ENCODE measurements at regions not wholly inside any gene's neighbourhood (a gene's known extent, or its start where the extent isn't known, plus 50 kb on each side); places are given as distances from the start of the nearest gene placed in this dataset.
"Not testable (repeated sequence)": the region's sequence is repeated elsewhere in the genome, so short reads cannot be mapped to it uniquely, and the experiment has no call there.

DNA sequence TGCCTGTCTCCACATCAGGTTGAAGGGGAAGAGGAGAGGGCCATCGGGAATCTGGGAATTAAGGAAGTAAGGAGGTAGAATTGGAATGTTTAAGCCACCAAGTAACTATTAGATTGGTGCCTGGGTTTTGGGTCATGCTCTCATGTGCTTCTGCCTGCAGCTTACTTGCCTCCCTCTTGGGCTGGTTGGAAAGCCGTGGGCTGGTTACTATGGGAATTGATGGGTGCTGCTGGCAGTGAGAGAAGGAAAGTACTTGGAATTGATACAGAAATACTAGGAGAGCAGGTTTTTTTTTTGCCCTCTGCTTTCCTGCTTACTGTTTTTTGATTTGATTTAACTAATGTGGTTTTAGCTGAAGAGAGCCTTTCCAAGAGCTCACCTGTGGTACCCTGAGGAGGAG lies 493.5 kb upstream of the RGS6 start:
- DNase-seq, result no peak

- DNase-seq, result no peak
Measured at GRCh38 chr14:71441126-71441525, 491.1 kb upstream of the RGS6 start.

- DNase-seq, result no peak
Measured at GRCh38 chr14:71444030-71444822, 488.0 kb upstream of the RGS6 start.

DNA sequence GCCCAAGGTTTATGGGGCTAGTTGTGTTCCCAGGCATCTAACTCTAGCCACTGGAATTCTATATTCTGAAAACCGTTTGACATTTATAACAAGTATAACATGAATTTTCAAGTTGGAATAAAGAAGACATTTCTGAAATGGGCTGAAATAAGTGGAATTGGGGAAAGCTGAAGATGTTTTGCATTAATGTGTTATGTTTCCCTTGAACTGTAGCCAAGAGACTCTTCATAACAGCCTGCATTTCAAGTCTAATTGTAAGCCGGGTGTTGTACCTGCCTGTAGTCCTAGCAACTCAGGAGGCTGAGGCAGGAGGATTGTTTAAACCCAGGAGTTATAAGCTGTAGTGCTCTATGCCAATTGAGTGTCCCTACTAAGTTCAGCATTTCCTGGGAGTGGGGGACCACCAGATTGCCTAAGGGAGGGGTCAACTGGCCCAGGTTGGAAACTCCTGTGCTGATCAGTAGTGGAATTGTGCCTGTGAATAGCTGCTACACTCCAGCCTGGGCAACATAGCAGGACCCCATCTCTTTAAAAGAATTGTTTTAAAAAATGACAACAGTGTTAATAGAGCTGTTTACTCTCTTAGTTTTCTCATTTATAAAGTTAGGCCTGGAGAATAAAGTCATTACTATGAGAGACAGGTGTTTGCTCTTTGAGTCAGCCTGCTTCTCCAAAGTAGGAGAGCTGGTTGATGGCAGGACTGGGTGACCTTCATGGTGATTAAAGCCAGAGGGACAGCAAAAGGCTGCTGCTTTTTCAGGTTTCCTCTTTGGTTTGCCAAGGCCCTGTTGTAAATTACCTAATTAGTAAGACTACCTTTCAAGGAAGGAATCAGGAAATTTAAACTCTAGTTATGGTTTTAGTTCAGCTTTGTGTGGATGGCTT lies 483.6 kb upstream of the RGS6 start:
- no peak for DNase-seq

- no peak for DNase-seq
Measured at GRCh38 chr14:71449316-71450055, 482.7 kb upstream of the RGS6 start.

DNA sequence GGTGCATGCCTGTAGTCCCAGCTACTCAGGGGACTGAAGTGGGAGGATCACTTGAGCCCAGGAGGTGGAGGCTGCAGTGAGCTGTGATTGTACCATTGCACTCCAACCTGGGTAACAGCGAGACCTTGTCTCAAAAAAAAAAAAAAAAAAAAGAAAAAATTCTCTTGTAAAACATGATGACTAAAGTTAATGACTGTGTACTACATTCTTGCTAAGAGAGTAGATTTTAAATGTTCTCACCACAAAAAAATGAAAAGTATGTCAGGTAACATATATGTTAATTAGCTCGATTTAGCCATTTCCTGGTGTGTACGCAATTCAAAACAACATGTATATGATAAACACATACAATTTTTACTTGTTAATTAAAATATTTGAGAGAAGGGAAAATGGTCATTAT lies 480.7 kb upstream of the RGS6 start:
- DNase-seq, result no peak

DNA sequence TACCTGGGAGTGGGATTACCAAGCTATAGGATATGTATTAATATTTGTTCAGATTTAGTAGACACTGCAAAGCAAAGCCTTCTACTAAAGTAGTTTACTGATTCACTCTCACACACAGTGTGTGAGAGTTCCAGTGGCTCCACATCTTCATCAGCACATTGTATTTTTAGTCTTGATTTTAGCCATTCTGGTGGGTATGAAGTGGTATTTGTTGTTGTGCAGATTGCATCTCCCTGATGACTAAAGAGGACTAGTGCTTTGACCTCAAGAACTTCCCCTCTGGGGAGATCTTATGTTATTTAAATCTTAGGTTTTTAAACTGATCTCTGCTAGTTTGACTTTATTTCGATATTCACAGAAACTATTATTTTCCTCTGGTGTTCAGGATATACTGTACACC lies 479.7 kb upstream of the RGS6 start:
- DNase-seq, result no peak

GRCh38 chr14:71452987-71453386 lies 479.2 kb upstream of the RGS6 start:
- DNase-seq, result no peak

- no peak for DNase-seq
Measured at GRCh38 chr14:71454010-71454409, 478.2 kb upstream of the RGS6 start.

- peak; percentile 11 for DNase-seq
Measured at GRCh38 chr14:71454513-71455332, 477.5 kb upstream of the RGS6 start.

GRCh38 chr14:71460091-71460490 lies 472.1 kb upstream of the RGS6 start:
- no peak for DNase-seq

DNA sequence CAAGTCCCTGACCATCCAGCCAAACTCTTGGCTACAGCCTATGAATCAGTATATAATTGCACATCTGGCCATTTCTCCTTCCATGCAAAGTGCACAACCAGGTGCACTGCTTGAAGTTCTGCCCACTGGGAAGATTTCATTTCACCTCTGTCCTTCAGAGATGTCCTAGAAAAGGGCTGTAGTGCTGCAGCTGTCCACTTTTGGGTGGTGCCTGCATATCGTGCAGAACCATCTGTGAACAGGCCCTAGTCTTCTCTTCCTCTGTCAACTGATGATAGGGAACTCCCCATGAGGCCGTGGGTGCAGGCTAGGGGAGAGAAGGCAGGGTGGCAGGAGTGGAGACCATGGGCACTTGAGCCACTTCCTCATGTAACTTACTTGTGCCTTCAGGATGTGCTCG lies 470.6 kb upstream of the RGS6 start:
- DNase-seq, result not testable (repeated sequence)

DNA sequence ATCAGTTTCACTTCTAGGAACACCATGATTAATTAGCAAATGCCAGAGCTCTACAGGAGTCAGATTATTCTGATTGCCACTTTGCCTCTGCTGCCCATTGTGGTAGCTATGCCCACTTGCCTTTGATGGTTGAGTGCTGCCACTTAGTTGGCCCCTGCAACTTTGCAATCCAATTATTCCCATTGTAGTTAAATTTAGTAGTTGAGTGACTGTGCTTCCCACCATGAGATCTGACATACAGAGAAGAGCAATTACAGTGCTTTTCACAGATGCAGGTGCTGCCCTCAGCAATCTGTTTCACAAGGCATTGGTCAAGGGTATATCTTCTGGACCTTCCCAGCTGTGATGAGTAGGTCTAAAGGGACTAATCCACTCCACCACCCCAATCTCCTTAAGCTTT lies 468.4 kb upstream of the RGS6 start:
- no peak for DNase-seq

DNA sequence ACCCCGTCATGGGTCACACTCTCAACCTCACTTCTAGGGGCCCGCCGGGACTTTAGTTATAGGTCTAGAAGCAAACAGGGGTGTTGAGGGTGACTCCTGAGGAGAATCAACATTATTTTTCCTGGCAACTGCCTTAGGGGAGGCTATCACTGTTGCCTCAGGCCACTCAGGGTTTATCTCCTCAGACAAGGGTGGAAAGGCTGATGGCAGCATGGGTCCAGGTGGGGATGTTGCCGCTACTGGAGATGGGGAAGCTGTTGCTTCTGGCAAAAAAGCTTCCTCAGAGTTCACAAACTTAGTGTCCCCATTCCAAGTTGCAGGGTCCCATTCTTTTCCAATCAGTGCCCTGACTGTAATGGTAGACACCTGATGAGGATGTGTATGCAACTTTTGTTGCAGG lies 467.4 kb upstream of the RGS6 start:
- no peak for DNase-seq

GRCh38 chr14:71465316-71465715 lies 466.9 kb upstream of the RGS6 start:
- no peak for DNase-seq

DNA sequence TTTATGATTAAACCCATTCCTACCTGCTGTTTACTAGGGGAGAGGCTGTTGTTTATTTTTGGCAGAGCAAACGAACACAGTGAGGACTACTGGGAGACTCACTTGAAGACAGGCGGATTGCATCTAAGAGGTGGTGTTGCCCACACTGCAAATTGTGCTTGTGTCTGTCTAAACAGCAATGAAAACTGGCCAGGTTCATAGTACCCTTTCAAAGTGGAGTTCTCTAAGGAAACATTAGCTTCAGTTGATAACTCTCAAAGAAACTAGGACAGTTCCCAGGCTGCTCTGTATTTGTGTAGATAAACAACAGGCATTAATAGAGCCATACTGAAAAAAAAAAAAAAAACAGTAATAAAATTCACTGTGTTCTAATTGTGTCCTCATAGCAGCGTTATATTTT lies 466.0 kb upstream of the RGS6 start:
- no peak for DNase-seq

- no peak for DNase-seq
Measured at GRCh38 chr14:71466946-71467345, 465.3 kb upstream of the RGS6 start.

DNA sequence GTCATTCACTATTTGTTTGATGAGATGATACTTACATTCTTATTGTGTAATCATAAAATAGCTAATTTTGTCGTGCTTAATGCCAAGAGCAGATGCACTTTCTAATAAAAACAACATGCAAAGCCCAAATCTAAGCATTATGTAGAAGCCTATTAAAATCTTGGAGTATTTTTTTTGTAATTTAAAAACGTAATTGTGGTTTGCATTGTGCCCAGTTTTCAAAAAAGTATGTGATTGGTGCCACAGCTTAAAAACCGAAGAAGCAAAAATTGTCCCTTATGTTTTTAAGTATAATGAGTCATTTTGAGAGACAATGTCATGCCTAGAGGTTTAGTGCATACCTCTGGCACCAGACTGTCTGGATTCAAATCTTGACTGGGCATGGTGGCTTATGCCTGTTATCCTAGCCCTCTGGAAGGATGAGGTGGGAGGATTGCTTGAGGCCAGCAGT lies 464.8 kb upstream of the RGS6 start:
- no peak for DNase-seq

GRCh38 chr14:71468701-71469100 lies 463.5 kb upstream of the RGS6 start:
- DNase-seq, result no peak

DNA sequence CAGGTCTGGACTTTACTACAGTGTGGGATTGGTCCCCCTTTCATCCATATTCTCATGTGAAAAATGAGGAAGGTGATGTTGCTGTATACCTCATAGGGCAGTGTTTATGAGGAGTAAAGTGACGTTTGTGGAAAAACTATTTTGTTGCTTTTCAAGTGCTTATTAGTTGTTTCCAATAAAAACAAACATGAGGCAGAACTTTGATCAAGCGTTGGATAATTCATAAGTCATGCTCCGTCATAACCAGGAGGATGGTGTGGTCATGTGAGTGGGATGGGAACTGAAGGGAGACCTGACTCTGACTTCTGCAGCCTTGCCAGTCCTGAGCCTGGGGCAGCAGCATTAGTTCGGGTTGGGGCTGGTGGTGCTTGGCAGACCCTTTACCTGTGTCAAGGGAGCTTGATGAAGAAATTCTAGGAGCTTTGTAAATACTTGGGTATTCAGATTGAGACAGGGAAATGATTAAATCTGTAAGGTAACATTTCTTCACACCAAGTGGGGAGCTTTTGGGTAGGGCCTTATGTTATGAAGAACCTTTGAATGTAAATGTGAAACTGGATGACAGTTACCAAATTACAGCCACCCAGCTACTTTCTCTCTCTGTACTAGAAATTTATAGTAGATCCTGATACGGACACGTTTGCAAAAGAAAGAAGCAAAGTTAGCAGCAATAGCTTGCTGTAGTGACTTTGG lies 462.4 kb upstream of the RGS6 start:
- DNase-seq, result no peak

GRCh38 chr14:71471634-71472355 lies 460.4 kb upstream of the RGS6 start:
- no peak for DNase-seq

All from NCI-H82 (cell line).